GM21717 (cell line): ENCODE measurements at regions not wholly inside any gene's neighbourhood (a gene's known extent, or its start where the extent isn't known, plus 50 kb on each side); places are given as distances from the start of the nearest gene placed in this dataset.

Experiments
- ATAC-seq: cut with Tn5 transposase; IDR thresholded peaks from one replicate; pipeline ENCODE4 v1.9.1; 2021; ENCODE audit warnings: mild to moderate bottlenecking, moderate library complexity; ENCODE audit not compliant: unreplicated experiment

- ATAC-seq, result no peak
Observed at GRCh38 chr2:71895320-71896161, 252.1 kb downstream of the CYP26B1 start.

- ATAC-seq, result no peak
Observed at GRCh38 chr2:71894261-71894660, 253.4 kb downstream of the CYP26B1 start.

- ATAC-seq, result no peak
Observed at GRCh38 chr2:71893646-71894045, 254.0 kb downstream of the CYP26B1 start.

- no peak for ATAC-seq
Observed at GRCh38 chr2:71892896-71893295, 254.8 kb downstream of the CYP26B1 start.

- ATAC-seq, result no peak
Observed at GRCh38 chr2:71892423-71892730, 255.3 kb downstream of the CYP26B1 start.

GRCh38 chr2:71891719-71892422, 255.8 kb downstream of the CYP26B1 start:
- no peak for ATAC-seq

- ATAC-seq, result no peak
Observed at GRCh38 chr2:71891155-71891554, 256.5 kb downstream of the CYP26B1 start.

GRCh38 chr2:71889759-71890684, 257.6 kb downstream of the CYP26B1 start:
- no peak for ATAC-seq

GRCh38 chr2:71888751-71889445, 258.8 kb downstream of the CYP26B1 start:
- no peak for ATAC-seq

GRCh38 chr2:71887196-71887595, 260.5 kb downstream of the CYP26B1 start:
- ATAC-seq, result no peak

- no peak for ATAC-seq
Observed at GRCh38 chr2:71886241-71886640, 261.4 kb downstream of the CYP26B1 start.

- no peak for ATAC-seq
Observed at GRCh38 chr2:71884303-71885042, 263.2 kb downstream of the CYP26B1 start.

- no peak for ATAC-seq
Observed at GRCh38 chr2:71882949-71883472, 264.7 kb downstream of the CYP26B1 start.

GRCh38 chr2:71882236-71882946, 265.3 kb downstream of the CYP26B1 start:
- ATAC-seq, result no peak

GRCh38 chr2:71880846-71881610, 266.6 kb downstream of the CYP26B1 start:
- no peak for ATAC-seq

GRCh38 chr2:71880287-71880686, 267.4 kb downstream of the CYP26B1 start:
- ATAC-seq, result no peak

GRCh38 chr2:71879509-71880184, 268.0 kb downstream of the CYP26B1 start:
- ATAC-seq, result no peak
